ENCODE measurements at regions not wholly inside any gene's neighbourhood (a gene's known extent, or its start where the extent isn't known, plus 50 kb on each side); places are given as distances from the start of the nearest gene placed in this dataset.

DNA sequence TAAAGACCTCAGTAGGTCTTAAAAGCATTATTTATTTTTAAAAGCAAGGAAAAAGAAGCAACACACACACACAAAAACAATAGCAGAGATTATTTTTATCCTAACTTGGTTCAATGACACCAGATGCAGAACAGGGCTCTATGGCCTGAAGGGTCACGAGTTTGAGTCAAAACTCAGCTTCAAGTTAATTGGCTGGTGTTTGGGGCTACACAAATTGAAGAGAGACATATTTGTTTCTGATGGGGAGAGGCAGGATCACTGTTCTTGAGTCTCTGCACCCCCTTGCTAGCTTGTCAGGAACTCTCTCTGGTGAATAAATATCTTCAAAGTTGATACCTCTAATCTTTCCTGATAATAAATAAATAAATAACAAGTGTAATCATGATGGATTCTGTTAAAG lies 466.1 kb downstream of the PRKD1 start:
- H3K36me3 Mint-ChIP-seq (ENCODE audit: insufficient read depth in 1 of 3, low read depth in 3 of 3) = no peaks in the 10 kb centered on the region; a peak in 1 of 7 replicates
- no peak overlapping the region for H4K8ac ChIP-seq (replicated peaks; ENCODE audit: insufficient read length, low read depth, low read length)

More for the DNA sequence above, 466.1 kb downstream of the PRKD1 start:
- H2BK12ac ChIP-seq (ENCODE audit: insufficient read length, low read depth, low read length) = no peak overlapping the region
- no peak for DNase-seq
- H3K79me1 ChIP-seq (ENCODE audit: insufficient read depth, low read depth, low read length, poor library complexity, severe bottlenecking) = no peaks in the 10 kb centered on the region
- H3K4me2 ChIP-seq (ENCODE audit: insufficient read depth, insufficient read length, low read length) = no peak overlapping the region
- no peaks in the 10 kb centered on the region for H3K27me3 ChIP-seq (ENCODE audit: insufficient read depth, low read length)
- TF ChIP-seq, protein P1, sequence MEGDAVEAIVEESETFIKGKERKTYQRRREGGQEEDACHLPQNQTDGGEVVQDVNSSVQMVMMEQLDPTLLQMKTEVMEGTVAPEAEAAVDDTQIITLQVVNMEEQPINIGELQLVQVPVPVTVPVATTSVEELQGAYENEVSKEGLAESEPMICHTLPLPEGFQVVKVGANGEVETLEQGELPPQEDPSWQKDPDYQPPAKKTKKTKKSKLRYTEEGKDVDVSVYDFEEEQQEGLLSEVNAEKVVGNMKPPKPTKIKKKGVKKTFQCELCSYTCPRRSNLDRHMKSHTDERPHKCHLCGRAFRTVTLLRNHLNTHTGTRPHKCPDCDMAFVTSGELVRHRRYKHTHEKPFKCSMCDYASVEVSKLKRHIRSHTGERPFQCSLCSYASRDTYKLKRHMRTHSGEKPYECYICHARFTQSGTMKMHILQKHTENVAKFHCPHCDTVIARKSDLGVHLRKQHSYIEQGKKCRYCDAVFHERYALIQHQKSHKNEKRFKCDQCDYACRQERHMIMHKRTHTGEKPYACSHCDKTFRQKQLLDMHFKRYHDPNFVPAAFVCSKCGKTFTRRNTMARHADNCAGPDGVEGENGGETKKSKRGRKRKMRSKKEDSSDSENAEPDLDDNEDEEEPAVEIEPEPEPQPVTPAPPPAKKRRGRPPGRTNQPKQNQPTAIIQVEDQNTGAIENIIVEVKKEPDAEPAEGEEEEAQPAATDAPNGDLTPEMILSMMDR (conservative IDR thresholded peaks at IDR 0.05) = no peak
- H3K79me2 ChIP-seq (ENCODE audit: insufficient read depth, low read length) = no peaks in the 10 kb centered on the region
- no peaks in the 10 kb centered on the region for H3K4me1 Mint-ChIP-seq
- no peak overlapping the region for H3K4ac ChIP-seq (ENCODE audit: low read depth, low read length)
- H4K20me1 ChIP-seq (ENCODE audit: control insufficient read depth, insufficient read depth, insufficient read length) = no peaks in the 10 kb centered on the region
- H3K14ac ChIP-seq (ENCODE audit: insufficient read depth, low read length) = no peak overlapping the region
- no peak overlapping the region for H3K9ac ChIP-seq (ENCODE audit: extremely low read depth, insufficient read length, low read length)
- H3K23ac ChIP-seq (ENCODE audit: insufficient read length, low read depth, low read length) = no peak overlapping the region
- no peaks in the 10 kb centered on the region for H3K23me2 ChIP-seq (ENCODE audit: insufficient read length, low read depth, low read length, poor library complexity, severe bottlenecking)
- WGBS (ENCODE audit: extremely low coverage, insufficient read length, low lambda C conversion rate) = no CpG with 5 or more reads among the region's 1 CpG
- H2BK120ac ChIP-seq (ENCODE audit: low read depth, low read length, poor library complexity, severe bottlenecking) = no peak overlapping the region
- peaks cover 2% of the 10 kb centered on the region for H3K27me3 Mint-ChIP-seq (ENCODE audit: low read depth)
- H2AK5ac ChIP-seq (ENCODE audit: insufficient read length, low read length) = no peak overlapping the region
- H2BK20ac ChIP-seq (ENCODE audit: low read depth, low read length, poor library complexity, severe bottlenecking) = no peak overlapping the region
- H2AFZ ChIP-seq (ENCODE audit: low read length) = no peak overlapping the region
- no peaks in the 10 kb centered on the region for H3K4me1 ChIP-seq (ENCODE audit: insufficient read depth, low read length)
- H2BK15ac ChIP-seq (ENCODE audit: low read depth, low read length) = no peak overlapping the region
- no peak overlapping the region for H3K56ac ChIP-seq (ENCODE audit: insufficient read length, low read depth, low read length)
- no peak overlapping the region for H3K27ac ChIP-seq (ENCODE audit: insufficient read length, low read depth, low read length)
- H2BK5ac ChIP-seq (ENCODE audit: insufficient read length, low read length) = no peak overlapping the region
- H3K9me3 ChIP-seq (ENCODE audit: control insufficient read depth, low read depth, low read length) = no peaks in the 10 kb centered on the region
- H4K5ac ChIP-seq (ENCODE audit: insufficient read length, low read depth, low read length) = no peak overlapping the region
- no peaks in the 10 kb centered on the region for H3K9me3 Mint-ChIP-seq
- H3T11ph ChIP-seq (ENCODE audit: low read length) = no peak overlapping the region
- no peak overlapping the region for H3K18ac ChIP-seq (ENCODE audit: insufficient read length, low read depth, low read length)
- no peak overlapping the region for H4K91ac ChIP-seq (ENCODE audit: insufficient read length, low read depth, low read length)
- H3K27ac Mint-ChIP-seq = no peak overlapping the region
- no peak overlapping the region for H3K4me3 Mint-ChIP-seq

All from H9 (cell line).